Vagina (tissue), 2 donors: ENCODE measurements at regions not wholly inside any gene's neighbourhood (a gene's known extent, or its start where the extent isn't known, plus 50 kb on each side); places are given as distances from the start of the nearest gene placed in this dataset.

Experiments
- POLR2A ChIP-seq, 2 donors: fragments of 450-650 bp; IDR thresholded peaks; one replicate each; pipeline ENCODE4 v1.6.1; 2017; ENCODE audit warnings: antibody characterized with exemption in 2 of 2, mild to moderate bottlenecking in 2 of 2, moderate library complexity in 2 of 2
- POLR2AphosphoS5 ChIP-seq, 2 donors: sonication (generic); formaldehyde crosslinking; IDR thresholded peaks; one replicate each; pipeline ENCODE4 v1.9.0; 2017; ENCODE audit warnings: antibody characterized with exemption in 2 of 2, mild to moderate bottlenecking in 2 of 2, low read depth in 1 of 2; ENCODE audit not compliant: insufficient read depth in 1 of 2
- TF ChIP-seq, protein P1 (sequence below), 3 experiments: fragments of 450-650 bp in 2 of 3; fragments of 200-600 bp in 1 of 3; sonication (generic) in 1 of 3; IDR thresholded peaks; one replicate each; pipeline ENCODE4 v1.5.1; 2017 to 2019; ENCODE audit warnings: antibody characterized with exemption in 3 of 3, mild to moderate bottlenecking in 2 of 3, moderate library complexity in 2 of 3

DNA sequence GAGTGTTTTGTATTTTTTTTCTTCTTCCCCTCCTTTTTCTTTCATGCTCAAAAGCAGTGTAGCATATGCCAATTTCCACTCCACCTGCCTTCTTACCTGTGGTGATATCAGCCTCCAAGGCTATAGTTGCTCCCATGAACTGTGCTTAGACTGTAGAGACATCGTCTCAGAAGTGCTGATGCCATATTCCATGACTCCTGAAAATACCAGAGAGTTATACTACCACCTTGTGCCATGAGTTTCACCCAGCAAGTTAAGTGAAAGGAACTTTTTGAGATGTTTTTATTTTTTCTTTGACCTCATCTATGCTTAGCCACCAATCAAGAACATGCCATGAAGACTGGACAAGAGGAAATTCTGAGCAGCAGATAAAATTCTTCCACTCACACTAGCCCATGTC lies 142.8 kb upstream of the SEMA3E start:
- no peak for TF ChIP-seq POLR2A (IDR thresholded peaks at IDR 0.05)
- TF ChIP-seq, protein P1, sequence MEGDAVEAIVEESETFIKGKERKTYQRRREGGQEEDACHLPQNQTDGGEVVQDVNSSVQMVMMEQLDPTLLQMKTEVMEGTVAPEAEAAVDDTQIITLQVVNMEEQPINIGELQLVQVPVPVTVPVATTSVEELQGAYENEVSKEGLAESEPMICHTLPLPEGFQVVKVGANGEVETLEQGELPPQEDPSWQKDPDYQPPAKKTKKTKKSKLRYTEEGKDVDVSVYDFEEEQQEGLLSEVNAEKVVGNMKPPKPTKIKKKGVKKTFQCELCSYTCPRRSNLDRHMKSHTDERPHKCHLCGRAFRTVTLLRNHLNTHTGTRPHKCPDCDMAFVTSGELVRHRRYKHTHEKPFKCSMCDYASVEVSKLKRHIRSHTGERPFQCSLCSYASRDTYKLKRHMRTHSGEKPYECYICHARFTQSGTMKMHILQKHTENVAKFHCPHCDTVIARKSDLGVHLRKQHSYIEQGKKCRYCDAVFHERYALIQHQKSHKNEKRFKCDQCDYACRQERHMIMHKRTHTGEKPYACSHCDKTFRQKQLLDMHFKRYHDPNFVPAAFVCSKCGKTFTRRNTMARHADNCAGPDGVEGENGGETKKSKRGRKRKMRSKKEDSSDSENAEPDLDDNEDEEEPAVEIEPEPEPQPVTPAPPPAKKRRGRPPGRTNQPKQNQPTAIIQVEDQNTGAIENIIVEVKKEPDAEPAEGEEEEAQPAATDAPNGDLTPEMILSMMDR (IDR thresholded peaks at IDR 0.05): no peak
- no peak for TF ChIP-seq POLR2AphosphoS5 (IDR thresholded peaks at IDR 0.05; ENCODE audit: insufficient read depth in 1 of 2, low read depth in 1 of 2)
